MM.1S (cell line): ENCODE measurements at regions not wholly inside any gene's neighbourhood (a gene's known extent, or its start where the extent isn't known, plus 50 kb on each side); places are given as distances from the start of the nearest gene placed in this dataset.

Experiments used
- CTCF ChIP-seq: fragments of 300-600 bp; sonication (generic); IDR thresholded peaks from 2 replicates; pipeline ENCODE4 v1.5.1; 2016; ENCODE audit warnings: antibody characterized with exemption, low read length, mixed read lengths
- EZH2 ChIP-seq: fragments of 300-600 bp; sonication (generic); optimal IDR thresholded peaks from 2 replicates; pipeline ENCODE3; 2017; ENCODE audit warnings: low read depth, mild to moderate bottlenecking, antibody characterized with exemption, low read length, mixed read lengths
- EZH2phosphoT487 ChIP-seq: fragments of 300-600 bp; sonication (generic); IDR thresholded peaks from 2 replicates; pipeline ENCODE4 v1.6.1; 2018; ENCODE audit warnings: antibody characterized with exemption, low read length

- TF ChIP-seq CTCF: no peak
- no peak for TF ChIP-seq EZH2phosphoT487
- no peak for TF ChIP-seq EZH2
These were observed 889.5 kb downstream of the USP25 start for GRCh38 chr21:16619281-16619680.
